IMR-90 (cell line): ENCODE measurements at regions not wholly inside any gene's neighbourhood (a gene's known extent, or its start where the extent isn't known, plus 50 kb on each side); places are given as distances from the start of the nearest gene placed in this dataset.

Experiments used
- ATAC-seq: fragments of 200-7000 bp; cut with Tn5 transposase; 2 replicates; pipeline ENCODE4 v1.9.1; 2020; ENCODE audit warnings: low read depth, mild to moderate bottlenecking, moderate library complexity
- BruUV-seq: library from RNA; stranded (reverse); fragments of 400-500 nt; replicated peaks from 2 replicates; lab custom pipeline; 2021; lab: Mats Ljungman, UMichigan
- CTCF ChIA-PET: fragments of 300-600 bp; formaldehyde crosslinking; extraction: SDS; loops from one replicate; lab custom pipeline; 2021; ENCODE audit warnings: antibody characterized with exemption; lab: Yijun Ruan, JAX
- POLR2A ChIA-PET: fragments of 300-600 bp; sonication (Branson Sonifier 250); formaldehyde crosslinking; loops from one replicate; lab custom pipeline; 2022; ENCODE audit warnings: antibody characterized with exemption; ENCODE audit not compliant: unreplicated experiment; lab: Charles Lee
- DNase-seq: peaks from one replicate; pipeline ENCODE4 v3.0.0; 2013
- H2AFZ ChIP-seq: replicated peaks from 2 replicates; pipeline ENCODE3; 2013; ENCODE audit warnings: low read length, mild to moderate bottlenecking; ENCODE audit not compliant: poor library complexity
- H2AK5ac ChIP-seq: 2 replicates; pipeline ENCODE4 v1.6.1; 2013; ENCODE audit warnings: low read depth, low read length, inconsistent platforms
- H2AK9ac ChIP-seq: replicated peaks from 2 replicates; pipeline ENCODE3; 2013; ENCODE audit warnings: mild to moderate bottlenecking, low read depth, low read length, moderate library complexity; ENCODE audit not compliant: poor library complexity
- H2BK120ac ChIP-seq: 2 replicates; pipeline ENCODE4 v1.6.1; 2013; ENCODE audit warnings: low read depth, low read length, inconsistent platforms
- H2BK15ac ChIP-seq: 3 replicates; pipeline ENCODE4 v1.6.1; 2013; ENCODE audit warnings: low read depth, low read length, inconsistent platforms
- H2BK20ac ChIP-seq: 2 replicates; pipeline ENCODE4 v1.6.1; 2013; ENCODE audit warnings: low read depth, mild to moderate bottlenecking, inconsistent platforms, low read length, moderate library complexity
- H2BK5ac ChIP-seq: 2 replicates; pipeline ENCODE4 v1.6.1; 2013; ENCODE audit warnings: mild to moderate bottlenecking, low read depth, low read length, inconsistent platforms; ENCODE audit not compliant: poor library complexity, severe bottlenecking
- H3K14ac ChIP-seq: replicated peaks from 2 replicates; pipeline ENCODE4 v1.6.1; 2013; ENCODE audit warnings: low read depth, low read length, inconsistent platforms
- H3K18ac ChIP-seq: 2 replicates; pipeline ENCODE4 v1.6.1; 2013; ENCODE audit warnings: low read depth, low read length, control low read depth
- H3K23ac ChIP-seq: 2 replicates; pipeline ENCODE4 v1.6.1; 2013; ENCODE audit warnings: low read depth, low read length, inconsistent platforms
- H3K27ac ChIP-seq: 2 replicates; pipeline ENCODE4 v1.5.1; 2013; ENCODE audit warnings: mild to moderate bottlenecking, control low read depth, low read length; ENCODE audit not compliant: insufficient read depth
- H3K27me3 ChIP-seq: 2 replicates; pipeline ENCODE4 v1.6.1; 2013; ENCODE audit warnings: low read length; ENCODE audit not compliant: control insufficient read depth, insufficient read depth
- H3K36me3 ChIP-seq: 2 replicates; pipeline ENCODE4 v1.6.1; 2013; ENCODE audit warnings: low read length, mixed read lengths; ENCODE audit not compliant: control insufficient read depth, insufficient read depth
- H3K4ac ChIP-seq: 2 replicates; pipeline ENCODE4 v1.6.1; 2013; ENCODE audit warnings: low read depth, low read length, inconsistent platforms
- H3K4me1 ChIP-seq: 2 replicates; pipeline ENCODE4 v1.6.1; 2013; ENCODE audit warnings: low read length, mixed read lengths; ENCODE audit not compliant: control insufficient read depth, insufficient read depth
- H3K4me2 ChIP-seq: 2 replicates; pipeline ENCODE4 v1.6.1; 2013; ENCODE audit warnings: low read depth, mild to moderate bottlenecking, control low read depth, low read length, moderate library complexity
- H3K4me3 ChIP-seq: 2 replicates; pipeline ENCODE4 v1.5.1; 2013; ENCODE audit warnings: low read depth, mild to moderate bottlenecking, control low read depth, low read length, moderate library complexity; ENCODE audit not compliant: insufficient read depth
- H3K56ac ChIP-seq: 2 replicates; pipeline ENCODE4 v1.6.1; 2013; ENCODE audit warnings: low read length, inconsistent platforms; ENCODE audit not compliant: insufficient read depth; ENCODE audit errors: extremely low read depth
- H3K79me1 ChIP-seq, 2 experiments: 2 replicates each; pipeline ENCODE4 v1.6.1; 2013; ENCODE audit warnings: low read length in 2 of 2, inconsistent platforms in 1 of 2, low read depth in 1 of 2
- H3K9ac ChIP-seq: 2 replicates; pipeline ENCODE4 v1.6.1; 2013; ENCODE audit warnings: low read depth, low read length, control low read depth
- H3K9me1 ChIP-seq: 2 replicates; pipeline ENCODE4 v1.6.1; 2013; ENCODE audit warnings: low read length, inconsistent platforms; ENCODE audit not compliant: insufficient read depth
- H3K9me3 ChIP-seq: 2 replicates; pipeline ENCODE4 v1.6.1; 2013; ENCODE audit warnings: low read length; ENCODE audit not compliant: control insufficient read depth, insufficient read depth
- H4K20me1 ChIP-seq: 2 replicates; pipeline ENCODE4 v1.6.1; 2013; ENCODE audit warnings: low read length, inconsistent platforms; ENCODE audit not compliant: insufficient read depth
- H4K5ac ChIP-seq: 2 replicates; pipeline ENCODE4 v1.6.1; 2013; ENCODE audit warnings: mild to moderate bottlenecking, low read depth, low read length, control low read depth
- H4K8ac ChIP-seq, 2 experiments: 2 replicates each; pipeline ENCODE4 v1.6.1; 2013; ENCODE audit warnings: low read depth in 2 of 2, low read length in 2 of 2, control low read depth in 1 of 2, inconsistent platforms in 1 of 2
- H4K91ac ChIP-seq: 2 replicates; pipeline ENCODE4 v1.6.1; 2013; ENCODE audit warnings: low read depth, low read length, inconsistent platforms; ENCODE audit not compliant: insufficient read depth
- BHLHE40 ChIP-seq: fragments of 150-350 bp; IDR thresholded peaks from 2 replicates; pipeline ENCODE4 v1.6.1; 2016; ENCODE audit warnings: mild to moderate bottlenecking, low read depth, low read length
- CEBPB ChIP-seq: IDR thresholded peaks from 2 replicates; pipeline ENCODE4 v1.6.1; 2012; ENCODE audit warnings: low read depth, low read length, improper control_type of control experiment
- CHD1 ChIP-seq: IDR thresholded peaks from 2 replicates; pipeline ENCODE4 v1.6.1; 2012; ENCODE audit warnings: low read depth, low read length, improper control_type of control experiment
- NFE2L2 ChIP-seq: fragments of 150-350 bp; IDR thresholded peaks from 2 replicates; pipeline ENCODE4 v1.6.1; 2016; ENCODE audit warnings: low read depth, mild to moderate bottlenecking, low read length
- RAD21 ChIP-seq: IDR thresholded peaks from 2 replicates; pipeline ENCODE4 v1.6.1; 2012; ENCODE audit warnings: low read length, improper control_type of control experiment
- RCOR1 ChIP-seq: IDR thresholded peaks from 2 replicates; pipeline ENCODE4 v1.6.1; 2012; ENCODE audit warnings: mild to moderate bottlenecking, low read length, improper control_type of control experiment; ENCODE audit not compliant: insufficient replicate concordance
- WGBS, 2 experiments: methylation state at CpG; one replicate each; pipeline versions ENCODE4 v1.1.5 to v1.1.7; 2013; ENCODE audit warnings: missing lambda C conversion rate in 2 of 2; ENCODE audit not compliant: insufficient read length in 1 of 2; ENCODE audit errors: extremely low coverage in 2 of 2; 5-methylcytosine and 5-hydroxymethylcytosine counted together
- dilution Hi-C: fragments of 300-500 bp; cut with HindIII; formaldehyde crosslinking; loops from one replicate; pipeline ENCODE4 v1.14.3; 2018; ENCODE audit warnings: low sequenced_read_pairs; ENCODE audit not compliant: unreplicated experiment
- in situ Hi-C: fragments of 300-500 bp; cut with MboI; formaldehyde crosslinking; loops from 3 replicates; pipeline ENCODE4 v1.14.3; 2019; ENCODE audit warnings: low sequenced_read_pairs, inconsistent platforms, mixed read lengths
- intact Hi-C: fragments of 100-400 bp; cut with micrococcal nuclease; formaldehyde crosslinking; loops from 2 replicates; pipeline ENCODE4 v1.10.0; 2022

DNA sequence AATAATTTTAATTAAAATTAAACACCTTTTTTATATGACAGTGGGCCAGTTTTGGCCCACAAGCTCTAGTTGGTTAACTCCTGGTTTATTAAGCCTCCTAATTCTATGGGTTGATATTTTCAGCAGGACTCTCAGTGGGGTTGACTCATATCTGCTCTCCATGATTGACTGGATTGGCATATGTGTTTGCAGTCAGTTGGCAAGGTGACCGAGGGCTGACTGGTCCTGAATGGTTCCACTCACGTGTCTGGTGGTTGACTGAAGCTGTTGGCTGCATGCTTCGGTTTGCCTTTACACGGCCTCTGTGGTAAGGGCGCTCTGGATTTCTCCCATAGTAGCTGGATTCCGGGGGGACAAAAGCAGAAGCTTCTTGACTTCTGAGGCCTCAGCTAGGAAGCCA lies 65.3 kb upstream of the ZNF280D start:
- ATAC-seq (no peak), DNase-seq (peak; percentile 10)
- H4K91ac ChIP-seq = no peak overlapping the region
- no peak overlapping the region for H2AFZ ChIP-seq
- no peak overlapping the region for H2BK120ac ChIP-seq
- H3K27ac ChIP-seq = no peak overlapping the region
- no peaks in the 10 kb centered on the region for H3K9me3 ChIP-seq
- no peak overlapping the region for H2BK20ac ChIP-seq
- H2AK5ac ChIP-seq = no peak overlapping the region
- peaks cover 1% of the 10 kb centered on the region; the same call in 1 of the 2 replicates for H3K27me3 ChIP-seq
- no peaks in the 10 kb centered on the region for H3K79me1 ChIP-seq
- H3K9ac ChIP-seq = no peak overlapping the region
- no peak overlapping the region for H3K4me3 ChIP-seq
- no peak overlapping the region for H3K18ac ChIP-seq
- no peaks in the 10 kb centered on the region for H3K36me3 ChIP-seq
- no CpG with 5 or more reads among the region's 6 CpGs for WGBS, 2 experiments
- peaks cover 3% of the 10 kb centered on the region; the same call in 1 of the 2 replicates for H3K9me1 ChIP-seq
- POLR2A ChIA-PET = no interaction called here
- no peak overlapping the region for H3K56ac ChIP-seq
- H3K23ac ChIP-seq = no peak overlapping the region
- H4K5ac ChIP-seq = no peak overlapping the region
- no peak overlapping the region for H4K8ac ChIP-seq
- CTCF ChIA-PET = no interaction called here
- in situ Hi-C loops (no loop called here), dilution Hi-C loops (no loop called here), intact Hi-C loops (no loop called here)
- H3K4me1 ChIP-seq = no peaks in the 10 kb centered on the region
- H3K14ac ChIP-seq = 0 out of 2 replicates have a peak overlapping the region, but pooled peaks have one; percentile 45
- H2BK5ac ChIP-seq = no peak overlapping the region
- no TSS peak for BruUV-seq
- no peak overlapping the region for H3K4ac ChIP-seq
- H2AK9ac ChIP-seq = no peak overlapping the region
- H2BK15ac ChIP-seq = no peak overlapping the region
- no peak overlapping the region for H3K4me2 ChIP-seq
- no peak for TF ChIP-seq CHD1
- no peak for TF ChIP-seq RAD21
- TF ChIP-seq CEBPB = no peak
- no peak for TF ChIP-seq NFE2L2
- TF ChIP-seq RCOR1 = no peak
- TF ChIP-seq BHLHE40 = no peak
- no peaks in the 10 kb centered on the region for H4K20me1 ChIP-seq
